GM19324 (cell line): ENCODE measurements at regions not wholly inside any gene's neighbourhood (a gene's known extent, or its start where the extent isn't known, plus 50 kb on each side); places are given as distances from the start of the nearest gene placed in this dataset.
A peak's percentile ranks its signal among the peaks of the same experiment; 100 is the strongest.

Experiments
- ATAC-seq: cut with Tn5 transposase; IDR thresholded peaks from one replicate; pipeline ENCODE4 v1.9.1; 2021; ENCODE audit warnings: mild to moderate bottlenecking, moderate library complexity; ENCODE audit not compliant: unreplicated experiment, low FRiP score

DNA sequence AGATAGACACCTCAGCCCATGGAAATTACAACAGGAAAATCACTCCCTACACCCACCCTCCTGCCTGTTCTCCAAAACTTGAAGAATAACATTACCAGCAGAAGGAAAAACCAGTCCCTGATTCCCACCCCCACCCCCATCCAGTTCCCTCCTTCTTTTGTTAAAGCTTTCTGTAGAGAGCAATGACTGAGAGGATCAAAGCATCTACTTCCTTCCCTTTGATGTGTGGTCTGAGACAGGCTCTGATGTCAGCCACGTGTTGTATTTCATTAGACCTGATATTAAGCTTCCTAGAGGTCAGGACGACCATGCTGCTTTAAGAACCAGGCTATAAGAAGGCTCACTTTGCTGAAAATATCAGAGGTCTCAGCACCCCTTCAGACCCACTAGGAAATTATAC is 73.9 kb upstream of the HAO2 start:
- ATAC-seq, result no peak

DNA sequence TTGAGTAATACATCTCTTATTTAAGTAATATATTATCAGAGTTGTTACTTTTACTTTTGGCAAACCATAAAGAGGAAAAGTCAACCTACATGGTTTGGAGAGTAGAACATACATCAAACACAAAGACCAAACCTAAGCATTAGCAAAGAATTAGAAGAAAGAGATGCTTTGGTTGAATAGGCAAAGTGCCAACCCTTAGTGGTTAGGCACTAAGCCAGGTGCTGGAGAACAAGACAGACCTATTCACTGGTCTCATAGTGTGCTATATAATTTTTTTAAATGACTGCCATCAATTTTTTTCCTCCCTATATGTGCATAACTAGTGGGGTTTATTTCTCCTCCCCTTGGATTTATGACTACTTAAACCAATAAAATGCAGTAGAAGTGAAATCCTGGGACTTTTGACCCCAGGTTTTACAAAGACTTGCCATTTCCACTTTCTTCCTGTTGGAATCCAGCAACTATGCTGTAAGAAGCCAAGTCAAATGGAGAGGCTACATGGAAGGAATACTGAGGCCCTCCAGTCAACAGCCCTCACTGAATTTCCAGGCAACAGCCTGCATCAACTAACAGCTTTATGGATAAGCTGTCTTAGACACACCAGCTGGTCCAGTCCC is 69.8 kb upstream of the HAO2 start:
- ATAC-seq, result no peak

DNA sequence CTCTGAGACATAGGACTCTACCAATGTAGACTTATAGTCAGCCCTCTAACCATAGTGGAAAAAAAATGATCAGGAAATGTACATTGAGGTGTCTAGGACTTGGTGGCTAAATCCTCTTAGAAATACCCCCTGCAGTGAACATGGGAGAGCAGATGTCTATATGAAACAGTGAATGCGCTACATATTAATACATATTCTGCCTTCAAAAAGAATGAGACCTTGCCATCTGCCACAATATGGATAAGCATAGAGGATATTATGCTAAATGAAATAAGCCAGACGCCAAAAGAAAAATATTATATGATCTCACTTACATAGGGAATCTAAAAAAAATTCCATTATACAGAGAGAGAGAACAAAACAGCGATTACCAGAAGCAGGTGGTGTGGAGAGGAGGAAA is 66.6 kb upstream of the HAO2 start:
- no peak for ATAC-seq

DNA sequence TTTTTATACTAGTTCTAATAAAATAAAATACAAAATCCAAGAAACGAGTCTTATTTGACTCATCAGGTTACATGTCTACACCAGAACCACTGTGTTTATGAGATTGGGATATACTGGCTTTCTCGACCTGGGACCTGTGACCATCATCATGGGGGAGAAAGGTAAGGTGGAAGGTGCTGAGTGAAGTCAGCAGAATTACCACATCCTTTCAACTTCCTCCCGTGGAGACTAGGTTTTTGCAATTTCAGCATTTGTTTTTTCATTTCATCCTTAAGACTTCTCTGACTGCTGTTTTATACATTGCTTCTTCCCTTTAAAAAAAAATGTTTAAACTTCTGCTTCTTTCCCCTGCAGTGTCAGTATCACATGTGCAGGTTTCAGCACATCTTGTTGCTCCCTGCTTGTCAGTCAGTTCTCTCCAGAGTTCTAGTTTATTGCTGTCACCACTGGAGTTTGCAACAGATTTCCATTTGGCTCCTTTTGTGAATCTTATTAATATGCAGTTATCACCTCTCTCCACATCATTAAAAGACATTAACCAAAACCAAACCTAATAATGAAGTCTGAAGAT is 60.4 kb upstream of the HAO2 start:
- no peak for ATAC-seq

DNA sequence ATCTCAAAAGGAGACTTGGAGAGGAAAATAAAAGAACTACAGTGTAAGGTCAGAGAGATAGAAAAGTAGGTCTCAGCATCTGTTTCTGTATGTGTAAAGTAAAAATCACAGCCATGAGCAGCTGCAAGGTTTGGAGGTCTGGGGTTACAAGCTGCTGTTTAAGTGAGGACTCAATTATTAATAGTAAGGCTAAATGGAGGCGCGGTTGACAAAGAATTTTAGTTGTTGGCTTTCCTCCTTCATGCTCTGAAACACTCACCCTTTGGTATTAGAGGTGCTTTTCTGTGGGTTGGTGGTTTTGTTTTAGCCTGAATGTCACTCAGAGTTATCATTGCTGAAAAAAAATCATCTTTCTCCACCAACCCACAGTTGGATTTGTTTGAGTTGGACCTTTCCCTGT is 59.8 kb upstream of the HAO2 start:
- no peak for ATAC-seq

DNA sequence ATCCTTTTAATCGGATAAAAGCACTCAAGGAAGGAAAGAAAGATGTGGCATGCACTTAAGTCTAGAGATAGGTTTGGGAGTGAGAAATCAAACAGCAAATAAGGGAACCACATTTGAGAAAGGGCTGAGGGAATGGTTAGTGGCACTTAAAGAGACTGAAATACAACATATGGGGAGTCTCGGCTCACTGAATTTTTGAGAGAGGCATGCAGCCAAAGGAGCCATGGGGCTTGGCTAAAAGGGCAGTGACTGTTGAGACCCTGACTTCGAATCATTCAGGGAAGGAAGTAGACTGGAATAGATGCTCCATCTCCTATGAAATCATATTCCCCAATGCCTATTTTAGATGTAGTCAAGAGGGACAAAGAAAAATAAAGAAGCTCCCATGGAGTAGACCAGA is 58.3 kb upstream of the HAO2 start:
- no peak for ATAC-seq

DNA sequence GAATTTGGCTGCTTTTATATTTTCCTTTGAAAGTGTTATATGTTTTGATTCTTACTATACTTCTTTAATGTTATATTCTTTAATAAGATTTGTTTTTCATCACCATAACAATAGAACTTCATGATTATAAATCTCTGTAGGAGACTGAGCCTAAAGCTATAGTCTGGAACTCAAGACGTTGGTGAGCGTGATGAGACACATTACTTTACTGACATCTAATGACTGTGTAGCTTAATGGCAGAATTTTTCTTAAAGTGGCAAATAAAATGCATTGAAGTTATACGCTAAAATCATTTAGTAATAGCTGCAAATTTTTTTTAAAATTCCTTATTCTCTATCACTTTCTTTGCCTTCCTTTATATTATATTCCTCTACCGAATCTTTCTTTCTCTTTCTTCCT is 56.1 kb upstream of the HAO2 start:
- no peak for ATAC-seq

DNA sequence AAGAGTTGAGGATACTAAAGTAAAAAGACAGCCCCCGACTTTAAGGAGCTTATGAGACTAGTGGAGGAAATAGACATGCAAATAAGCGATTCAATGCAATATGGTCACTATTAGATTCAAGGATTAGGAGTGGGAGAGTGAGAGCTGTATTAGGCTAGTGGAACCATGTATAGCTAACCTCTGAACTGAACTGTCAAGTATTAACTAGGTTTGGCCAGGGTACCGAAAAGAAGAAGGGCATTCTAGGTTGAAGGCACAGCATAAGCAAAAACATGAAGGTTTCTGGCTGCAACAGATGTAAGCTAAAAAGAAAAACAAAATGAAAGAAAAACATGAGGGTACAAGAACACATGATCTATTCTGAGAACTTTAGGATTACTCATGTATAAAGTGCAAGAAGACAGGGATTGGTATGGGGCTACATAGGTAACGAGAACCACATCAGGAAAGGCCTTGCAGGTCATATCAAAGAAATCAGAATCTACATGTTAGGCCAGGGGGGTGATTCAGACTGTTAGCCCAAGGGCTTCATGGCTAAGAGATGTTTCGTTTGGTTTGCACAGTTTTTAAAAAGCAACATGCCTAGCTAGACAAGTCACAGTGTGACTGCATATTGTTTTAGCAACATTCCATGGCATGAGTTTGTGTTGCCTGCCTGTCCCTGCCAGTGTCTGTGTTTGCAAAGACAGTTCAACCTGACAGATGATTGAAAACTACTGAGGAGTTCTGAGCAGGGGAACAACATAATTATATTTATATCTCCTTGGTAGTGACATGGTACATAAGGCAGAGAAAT is 54.4 kb upstream of the HAO2 start:
- no peak for ATAC-seq

DNA sequence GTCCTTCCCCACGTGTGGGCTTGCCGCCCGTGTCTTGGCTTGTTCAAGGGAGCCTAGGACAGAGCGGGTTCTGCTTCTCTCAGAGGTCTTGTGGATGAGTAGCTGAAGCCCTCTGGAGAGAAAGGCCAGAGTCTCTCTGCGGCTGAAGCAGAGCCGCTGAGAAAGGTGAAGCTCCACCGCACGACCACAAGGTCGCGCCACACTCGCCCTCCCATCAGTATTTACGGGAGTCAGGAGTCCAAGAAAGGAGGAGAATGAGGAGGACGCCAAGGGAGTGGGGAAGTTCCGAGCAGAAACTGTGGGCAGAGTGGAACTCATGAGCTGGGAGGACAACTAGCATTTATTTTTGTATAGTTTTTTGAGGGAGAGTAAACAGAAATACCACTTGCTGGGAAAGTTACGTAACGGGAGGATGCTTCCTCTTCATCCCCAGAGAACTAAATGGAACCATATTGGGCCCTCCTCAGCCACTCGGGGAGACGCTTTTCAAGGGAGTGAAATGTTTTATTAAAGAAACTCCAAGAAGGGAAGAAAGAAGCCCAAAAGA is 51.6 kb upstream of the HAO2 start:
- ATAC-seq, result no peak

DNA sequence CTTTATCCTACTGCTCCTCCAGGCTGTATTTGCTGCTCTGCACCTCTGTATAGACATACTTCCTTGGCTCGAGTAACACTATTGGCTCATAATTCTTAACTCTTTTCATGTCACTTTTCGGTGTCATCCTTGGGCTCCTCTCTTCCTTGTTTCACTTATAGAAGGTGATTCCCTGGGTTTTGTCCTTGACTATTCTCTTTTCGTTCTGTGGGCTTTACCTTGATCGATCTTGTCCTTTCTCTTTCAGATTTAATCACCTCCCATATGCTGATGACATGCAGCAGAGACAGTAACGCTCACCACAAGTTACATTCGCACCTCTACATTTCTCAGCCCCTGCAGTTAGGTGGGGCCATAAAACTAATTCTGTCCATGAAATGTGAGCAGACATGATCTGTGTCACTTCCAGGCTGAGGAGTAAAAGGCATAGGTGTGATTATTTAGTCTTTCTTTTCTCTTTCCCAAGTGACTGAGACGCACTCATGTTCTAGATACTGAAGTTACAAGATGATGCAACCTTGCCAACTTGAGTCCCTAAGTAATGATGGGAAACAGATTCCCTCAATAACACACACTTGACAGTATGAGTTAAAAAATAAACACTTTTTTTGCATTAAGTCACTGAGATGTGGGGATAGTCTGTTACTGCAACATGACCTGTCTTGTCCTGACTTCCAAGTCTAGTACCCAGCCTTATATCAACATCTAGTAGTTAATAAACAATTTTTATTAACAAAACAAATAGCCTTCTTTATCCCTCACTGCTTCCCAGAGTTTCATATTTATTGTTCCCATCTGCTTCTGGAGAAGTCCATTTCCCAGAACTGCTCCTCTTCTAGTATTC is 49.9 kb upstream of the HAO2 start:
- ATAC-seq, result peak; percentile 72
